DOHH2 (cell line): ENCODE measurements at regions not wholly inside any gene's neighbourhood (a gene's known extent, or its start where the extent isn't known, plus 50 kb on each side); places are given as distances from the start of the nearest gene placed in this dataset.

Experiments used
- H3F3A ChIP-seq: fragments of 200-600 bp; sonication (generic), shearing (Covaris generic); 2 replicates; pipeline ENCODE4 v1.6.0; 2016; ENCODE audit warnings: antibody characterized with exemption, mild to moderate bottlenecking; ENCODE audit not compliant: control insufficient read depth, insufficient read depth
- H3K27ac ChIP-seq: fragments of 200-600 bp; sonication (generic); 2 replicates; pipeline ENCODE4 v1.5.1; 2014; ENCODE audit warnings: low read depth, mild to moderate bottlenecking, low read length, moderate library complexity
- H3K27me3 ChIP-seq: fragments of 200-600 bp; sonication (generic); 2 replicates; pipeline ENCODE4 v1.6.1; 2014; ENCODE audit warnings: mild to moderate bottlenecking, low read length, mixed read lengths; ENCODE audit not compliant: control insufficient read depth
- H3K36me3 ChIP-seq: fragments of 200-600 bp; sonication (generic); 2 replicates; pipeline ENCODE4 v1.6.1; 2014; ENCODE audit warnings: mild to moderate bottlenecking, low read length, moderate library complexity, mixed read lengths; ENCODE audit not compliant: control insufficient read depth
- H3K4me1 ChIP-seq: fragments of 200-600 bp; sonication (generic); 2 replicates; pipeline ENCODE4 v1.6.1; 2014; ENCODE audit warnings: mild to moderate bottlenecking, low read length, mixed read lengths; ENCODE audit not compliant: control insufficient read depth
- H3K4me2 ChIP-seq: fragments of 200-600 bp; sonication (generic); 2 replicates; pipeline ENCODE4 v1.6.0; 2014; ENCODE audit warnings: mild to moderate bottlenecking, low read length, moderate library complexity
- H3K4me3 ChIP-seq: fragments of 200-600 bp; sonication (generic); 2 replicates; pipeline ENCODE4 v1.5.1; 2014; ENCODE audit warnings: mild to moderate bottlenecking, low read length, mixed read lengths
- H3K79me2 ChIP-seq: fragments of 200-600 bp; sonication (generic); 2 replicates; pipeline ENCODE4 v1.6.1; 2014; ENCODE audit warnings: mild to moderate bottlenecking, low read length, mixed read lengths; ENCODE audit not compliant: control insufficient read depth
- H3K9me2 ChIP-seq: fragments of 200-600 bp; sonication (generic); replicated peaks from 2 replicates; pipeline ENCODE4 v1.6.1; 2014; ENCODE audit warnings: mild to moderate bottlenecking, low read length, mixed read lengths; ENCODE audit not compliant: control insufficient read depth
- H3K9me3 ChIP-seq: fragments of 200-600 bp; sonication (generic); 2 replicates; pipeline ENCODE4 v1.6.1; 2014; ENCODE audit warnings: antibody characterized with exemption, low read length, mixed read lengths; ENCODE audit not compliant: control insufficient read depth, insufficient read depth
- H4K20me1 ChIP-seq: fragments of 200-600 bp; sonication (generic); 2 replicates; pipeline ENCODE4 v1.6.0; 2014; ENCODE audit warnings: low read depth, mild to moderate bottlenecking, antibody characterized with exemption, low read length, moderate library complexity; ENCODE audit not compliant: control insufficient read depth, insufficient read depth
- EZH2phosphoT487 ChIP-seq: fragments of 200-600 bp; sonication (generic); IDR thresholded peaks from 2 replicates; pipeline ENCODE4 v1.6.1; 2017; ENCODE audit warnings: borderline replicate concordance, mild to moderate bottlenecking, antibody characterized with exemption, low read length, moderate library complexity, mixed read lengths
- TF ChIP-seq, protein P1 (sequence below): fragments of 200-600 bp; sonication (generic); IDR thresholded peaks from one replicate; pipeline ENCODE4 v1.5.1; 2014; ENCODE audit warnings: antibody characterized with exemption, mild to moderate bottlenecking, low read depth, low read length; ENCODE audit not compliant: poor library complexity, severe bottlenecking

DNA sequence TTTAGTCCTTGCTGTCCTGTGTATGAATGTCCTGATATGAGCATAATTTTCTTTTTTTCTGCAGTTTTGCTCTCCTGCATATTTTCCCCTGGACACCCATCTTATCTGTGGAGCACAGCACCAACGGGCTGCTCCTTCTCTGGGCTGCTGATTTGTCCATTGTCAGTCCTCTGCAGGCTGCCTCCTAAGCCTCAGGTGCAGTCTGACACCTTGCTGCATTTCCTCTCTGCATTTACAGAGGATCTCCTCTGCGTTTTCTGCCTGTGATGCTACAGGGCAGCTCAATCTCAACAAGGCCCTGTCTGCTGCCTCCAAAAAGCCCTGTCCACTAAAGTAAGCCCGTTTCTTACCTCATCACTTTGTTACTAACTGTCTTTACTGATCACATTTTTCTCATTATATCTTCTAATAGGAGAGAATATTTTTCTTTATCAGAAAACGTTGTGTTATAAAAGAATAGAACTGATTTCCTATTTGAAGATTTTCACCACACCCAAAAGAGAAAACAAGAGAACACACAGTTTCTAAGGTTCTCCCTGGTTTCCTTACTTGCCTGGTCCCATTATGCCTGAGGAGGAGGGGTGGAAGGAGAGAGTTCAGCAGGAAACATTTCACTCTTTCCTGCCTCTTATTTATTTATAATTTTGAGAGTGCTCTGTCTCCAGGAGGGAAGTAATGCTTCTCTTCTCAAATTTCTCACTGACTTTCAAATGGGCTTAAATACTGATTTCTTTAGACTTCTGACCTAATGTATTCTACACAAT lies 65.6 kb upstream of the TDRD3 start:
- TF ChIP-seq EZH2phosphoT487: no peak
- TF ChIP-seq, protein P1, sequence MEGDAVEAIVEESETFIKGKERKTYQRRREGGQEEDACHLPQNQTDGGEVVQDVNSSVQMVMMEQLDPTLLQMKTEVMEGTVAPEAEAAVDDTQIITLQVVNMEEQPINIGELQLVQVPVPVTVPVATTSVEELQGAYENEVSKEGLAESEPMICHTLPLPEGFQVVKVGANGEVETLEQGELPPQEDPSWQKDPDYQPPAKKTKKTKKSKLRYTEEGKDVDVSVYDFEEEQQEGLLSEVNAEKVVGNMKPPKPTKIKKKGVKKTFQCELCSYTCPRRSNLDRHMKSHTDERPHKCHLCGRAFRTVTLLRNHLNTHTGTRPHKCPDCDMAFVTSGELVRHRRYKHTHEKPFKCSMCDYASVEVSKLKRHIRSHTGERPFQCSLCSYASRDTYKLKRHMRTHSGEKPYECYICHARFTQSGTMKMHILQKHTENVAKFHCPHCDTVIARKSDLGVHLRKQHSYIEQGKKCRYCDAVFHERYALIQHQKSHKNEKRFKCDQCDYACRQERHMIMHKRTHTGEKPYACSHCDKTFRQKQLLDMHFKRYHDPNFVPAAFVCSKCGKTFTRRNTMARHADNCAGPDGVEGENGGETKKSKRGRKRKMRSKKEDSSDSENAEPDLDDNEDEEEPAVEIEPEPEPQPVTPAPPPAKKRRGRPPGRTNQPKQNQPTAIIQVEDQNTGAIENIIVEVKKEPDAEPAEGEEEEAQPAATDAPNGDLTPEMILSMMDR: no peak

DNA sequence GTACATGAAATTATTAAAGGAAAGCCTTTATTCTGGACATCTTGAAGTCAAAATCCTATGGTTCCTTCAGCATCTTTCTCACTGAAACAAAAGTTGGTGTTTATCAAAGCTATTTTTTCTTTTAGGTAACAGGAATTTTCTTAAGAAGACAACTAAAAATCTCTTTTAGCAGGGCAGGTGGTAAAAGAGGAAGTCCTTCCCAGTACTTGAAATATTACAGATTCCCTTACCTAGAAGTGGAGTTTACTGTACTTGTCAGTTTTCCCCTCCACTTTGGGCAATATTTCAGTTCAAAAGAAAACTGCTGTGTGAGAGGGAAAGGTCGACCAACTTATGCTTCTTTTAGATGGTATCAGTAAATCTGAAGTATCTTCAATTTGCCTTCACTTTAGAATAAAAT lies 64.3 kb upstream of the TDRD3 start:
- H3K9me2 ChIP-seq: no peaks in the 10 kb centered on the region
- TF ChIP-seq, protein P1: no peak
- no peak for TF ChIP-seq EZH2phosphoT487
- H3K4me1 ChIP-seq: peaks cover 7% of the 10 kb centered on the region
- H3K27me3 ChIP-seq: peaks cover 18% of the 10 kb centered on the region
- no peak overlapping the region for H3K27ac ChIP-seq
- H3K9me3 ChIP-seq: no peaks in the 10 kb centered on the region
- no peaks in the 10 kb centered on the region for H3K36me3 ChIP-seq
- no peaks in the 10 kb centered on the region for H3K79me2 ChIP-seq
- no peak overlapping the region for H3K4me2 ChIP-seq
- H3F3A ChIP-seq: no peaks in the 10 kb centered on the region
- no peaks in the 10 kb centered on the region; the same call in 1 of the 2 replicates for H4K20me1 ChIP-seq
- no peak overlapping the region for H3K4me3 ChIP-seq

More for the DNA sequence above, 65.6 kb upstream of the TDRD3 start:
- H3K36me3 ChIP-seq: no peaks in the 10 kb centered on the region
- H3K79me2 ChIP-seq: no peaks in the 10 kb centered on the region
- no peak overlapping the region for H3K27ac ChIP-seq
- H3K9me3 ChIP-seq: no peaks in the 10 kb centered on the region
- no peak overlapping the region for H3K4me3 ChIP-seq
- H3K4me2 ChIP-seq: no peak overlapping the region
- no peaks in the 10 kb centered on the region for H3K9me2 ChIP-seq
- H3K27me3 ChIP-seq: peaks cover 12% of the 10 kb centered on the region
- peaks cover 7% of the 10 kb centered on the region for H3K4me1 ChIP-seq
- no peaks in the 10 kb centered on the region for H3F3A ChIP-seq
- no peaks in the 10 kb centered on the region; the same call in 1 of the 2 replicates for H4K20me1 ChIP-seq

DNA sequence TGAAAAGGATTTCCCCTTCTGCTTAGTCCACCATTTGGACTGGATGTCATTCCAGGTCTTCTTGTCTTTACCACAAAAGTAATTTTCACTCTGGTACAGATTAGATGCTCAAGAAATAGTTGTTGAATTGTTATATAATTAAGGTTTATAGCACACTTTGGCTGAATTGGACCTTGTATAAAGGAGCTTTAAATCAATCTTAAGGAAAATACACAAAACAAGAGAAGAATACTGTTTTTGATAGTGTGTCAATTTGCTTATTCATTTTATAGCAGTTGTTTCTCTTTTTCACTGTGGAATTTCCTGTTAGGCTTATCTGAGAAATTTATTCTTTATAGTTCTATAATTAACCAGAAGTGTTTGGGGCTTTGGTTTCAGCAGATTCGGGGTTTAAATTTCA lies 62.7 kb upstream of the TDRD3 start:
- Histone ChIP-seq H4K20me1 (no peaks in the 10 kb centered on the region; the same call in 1 of the 2 replicates), H3K9me3 (no peaks in the 10 kb centered on the region), H3K4me1 (no peaks in the 10 kb centered on the region), H3K4me2 (no peak overlapping the region), H3K27me3 (peaks cover 21% of the 10 kb centered on the region), H3K36me3 (no peaks in the 10 kb centered on the region), H3F3A (no peaks in the 10 kb centered on the region), H3K79me2 (no peaks in the 10 kb centered on the region), H3K9me2 (no peaks in the 10 kb centered on the region), H3K27ac (no peak overlapping the region), H3K4me3 (no peak overlapping the region)
- no peak for TF ChIP-seq EZH2phosphoT487
- TF ChIP-seq, protein P1: no peak
